ENCODE measurements at regions not wholly inside any gene's neighbourhood (a gene's known extent, or its start where the extent isn't known, plus 50 kb on each side); places are given as distances from the start of the nearest gene placed in this dataset.

- H3K9me3 ChIP-seq (ENCODE audit: low read length): no peaks in the 10 kb centered on the region
- no peak overlapping the region for H3K9ac ChIP-seq (ENCODE audit: insufficient read depth, low read depth, low read length)
- no peak overlapping the region for H3K27ac ChIP-seq (ENCODE audit: extremely low read length, insufficient read depth, low read length)
- no peak overlapping the region for H3K4me2 ChIP-seq (ENCODE audit: low read depth, low read length)
- BruUV-seq (replicated peaks): no TSS peak
- ChIA-PET POLR2A (no interaction called here), CTCF (ENCODE audit: low intra/inter-chr PET ratio, low total read pairs) (no interaction called here)
- no peaks in the 10 kb centered on the region for H3K36me3 ChIP-seq (replicated peaks in 1 of 2; ENCODE audit: control insufficient read depth in 1 of 2, insufficient read depth in 2 of 2, low read length in 2 of 2)
- no peak overlapping the region for H3K4me3 ChIP-seq (replicated peaks in 1 of 3; ENCODE audit: insufficient read depth in 1 of 3, low read depth in 2 of 3, low read length in 3 of 3)
- in situ Hi-C loops (cut with HindIII; ENCODE audit: extremely low pct_ligation_motif_present, low pct_unique_long_range_greater_than_20kb): no loop called here
- intact Hi-C loops (cut with micrococcal nuclease; ENCODE audit: unreplicated experiment): no loop called here
- no peak for FAIRE-seq
- H3K79me2 ChIP-seq (ENCODE audit: insufficient read depth, low read length): no peaks in the 10 kb centered on the region
- ATAC-seq: no peak
- no peaks in the 10 kb centered on the region for H3K4me1 ChIP-seq (ENCODE audit: insufficient read depth, low read length)
- no peak for DNase-seq (ENCODE audit: low spot score)
- TF ChIP-seq NFIB (CRISPR knock-in tag; IDR thresholded peaks at IDR 0.05; ENCODE audit: borderline replicate concordance) (no peak), TGIF2 (CRISPR knock-in tag; IDR thresholded peaks at IDR 0.05) (no peak), TEAD3 (CRISPR knock-in tag; optimal IDR thresholded peaks at IDR 0.05; ENCODE audit: borderline replicate concordance) (no peak), JDP2 (CRISPR knock-in tag; IDR thresholded peaks at IDR 0.05; ENCODE audit: borderline replicate concordance) (no peak), ZNF24 (IDR thresholded peaks at IDR 0.05) (no peak), ZNF556 (CRISPR knock-in tag; IDR thresholded peaks at IDR 0.05; ENCODE audit: borderline replicate concordance) (no peak), MLX (CRISPR knock-in tag; IDR thresholded peaks at IDR 0.05) (no peak), MATR3 (CRISPR knock-in tag; IDR thresholded peaks at IDR 0.05) (no peak), RAD51 (IDR thresholded peaks at IDR 0.05; ENCODE audit: borderline replicate concordance) (no peak), ZNF225 (CRISPR knock-in tag; IDR thresholded peaks at IDR 0.05) (no peak), HCFC1 (IDR thresholded peaks at IDR 0.05; ENCODE audit: low read depth, low read length) (no peak), PPARG (CRISPR knock-in tag; conservative IDR thresholded peaks at IDR 0.05) (no peak), HMGXB4 (CRISPR knock-in tag; IDR thresholded peaks at IDR 0.05; ENCODE audit: borderline replicate concordance in 1 of 2, low read depth in 1 of 2) (no peak), ZNF460 (CRISPR knock-in tag; IDR thresholded peaks at IDR 0.05; ENCODE audit: borderline replicate concordance) (no peak), HMG20B (CRISPR knock-in tag; conservative IDR thresholded peaks at IDR 0.05) (no peak), ZSCAN9 (CRISPR knock-in tag; IDR thresholded peaks at IDR 0.05; ENCODE audit: borderline replicate concordance) (no peak), ZNF205 (CRISPR knock-in tag; IDR thresholded peaks at IDR 0.05) (no peak), POLR2AphosphoS2 (IDR thresholded peaks at IDR 0.05; ENCODE audit: low read depth, low read length) (no peak)
- TF ChIP-seq, protein P1, sequence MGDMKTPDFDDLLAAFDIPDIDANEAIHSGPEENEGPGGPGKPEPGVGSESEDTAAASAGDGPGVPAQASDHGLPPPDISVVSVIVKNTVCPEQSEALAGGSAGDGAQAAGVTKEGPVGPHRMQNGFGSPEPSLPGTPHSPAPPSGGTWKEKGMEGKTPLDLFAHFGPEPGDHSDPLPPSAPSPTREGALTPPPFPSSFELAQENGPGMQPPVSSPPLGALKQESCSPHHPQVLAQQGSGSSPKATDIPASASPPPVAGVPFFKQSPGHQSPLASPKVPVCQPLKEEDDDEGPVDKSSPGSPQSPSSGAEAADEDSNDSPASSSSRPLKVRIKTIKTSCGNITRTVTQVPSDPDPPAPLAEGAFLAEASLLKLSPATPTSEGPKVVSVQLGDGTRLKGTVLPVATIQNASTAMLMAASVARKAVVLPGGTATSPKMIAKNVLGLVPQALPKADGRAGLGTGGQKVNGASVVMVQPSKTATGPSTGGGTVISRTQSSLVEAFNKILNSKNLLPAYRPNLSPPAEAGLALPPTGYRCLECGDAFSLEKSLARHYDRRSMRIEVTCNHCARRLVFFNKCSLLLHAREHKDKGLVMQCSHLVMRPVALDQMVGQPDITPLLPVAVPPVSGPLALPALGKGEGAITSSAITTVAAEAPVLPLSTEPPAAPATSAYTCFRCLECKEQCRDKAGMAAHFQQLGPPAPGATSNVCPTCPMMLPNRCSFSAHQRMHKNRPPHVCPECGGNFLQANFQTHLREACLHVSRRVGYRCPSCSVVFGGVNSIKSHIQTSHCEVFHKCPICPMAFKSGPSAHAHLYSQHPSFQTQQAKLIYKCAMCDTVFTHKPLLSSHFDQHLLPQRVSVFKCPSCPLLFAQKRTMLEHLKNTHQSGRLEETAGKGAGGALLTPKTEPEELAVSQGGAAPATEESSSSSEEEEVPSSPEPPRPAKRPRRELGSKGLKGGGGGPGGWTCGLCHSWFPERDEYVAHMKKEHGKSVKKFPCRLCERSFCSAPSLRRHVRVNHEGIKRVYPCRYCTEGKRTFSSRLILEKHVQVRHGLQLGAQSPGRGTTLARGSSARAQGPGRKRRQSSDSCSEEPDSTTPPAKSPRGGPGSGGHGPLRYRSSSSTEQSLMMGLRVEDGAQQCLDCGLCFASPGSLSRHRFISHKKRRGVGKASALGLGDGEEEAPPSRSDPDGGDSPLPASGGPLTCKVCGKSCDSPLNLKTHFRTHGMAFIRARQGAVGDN (CRISPR knock-in tag; IDR thresholded peaks at IDR 0.05): no peak
- no peaks in the 10 kb centered on the region for H3K27me3 ChIP-seq (ENCODE audit: control insufficient read depth in 1 of 2, insufficient read depth in 2 of 2, low read length in 2 of 2)
- H2AFZ ChIP-seq (ENCODE audit: low read length): no peak overlapping the region
- H4K20me1 ChIP-seq (ENCODE audit: insufficient read depth, low read length): no peaks in the 10 kb centered on the region
Measured at GRCh38 chr1:199302554-199302953, 663.7 kb downstream of the PTPRC start.
